H9 (cell line): ENCODE measurements at regions not wholly inside any gene's neighbourhood (a gene's known extent, or its start where the extent isn't known, plus 50 kb on each side); places are given as distances from the start of the nearest gene placed in this dataset.

Experiments
- DNase-seq: peaks from one replicate; pipeline ENCODE4 v3.0.0-alpha.2; 2017
- H2AFZ ChIP-seq: one replicate; pipeline ENCODE4 v1.6.1; 2013; ENCODE audit warnings: mild to moderate bottlenecking, low read length, control low read depth, moderate library complexity
- H2AK5ac ChIP-seq: 2 replicates; pipeline ENCODE4 v1.6.1; 2013; ENCODE audit warnings: low read length, control low read depth, mixed read lengths; ENCODE audit not compliant: insufficient read length
- H2BK120ac ChIP-seq: one replicate; pipeline ENCODE4 v1.6.1; 2013; ENCODE audit warnings: low read depth, mild to moderate bottlenecking, low read length, control low read depth, inconsistent platforms; ENCODE audit not compliant: poor library complexity, severe bottlenecking
- H2BK12ac ChIP-seq: 2 replicates; pipeline ENCODE4 v1.6.1; 2013; ENCODE audit warnings: low read length, control low read depth, mixed read lengths, low read depth; ENCODE audit not compliant: insufficient read length
- H2BK15ac ChIP-seq: 2 replicates; pipeline ENCODE4 v1.6.1; 2013; ENCODE audit warnings: low read depth, low read length, control low read depth
- H2BK20ac ChIP-seq: one replicate; pipeline ENCODE4 v1.6.1; 2013; ENCODE audit warnings: low read depth, mild to moderate bottlenecking, low read length, control low read depth, inconsistent platforms; ENCODE audit not compliant: poor library complexity, severe bottlenecking
- H2BK5ac ChIP-seq: 2 replicates; pipeline ENCODE4 v1.6.1; 2013; ENCODE audit warnings: low read length, control low read depth, mixed read lengths; ENCODE audit not compliant: insufficient read length
- H3K14ac ChIP-seq: 2 replicates; pipeline ENCODE4 v1.6.1; 2013; ENCODE audit warnings: low read length, control low read depth; ENCODE audit not compliant: insufficient read depth
- H3K18ac ChIP-seq: 2 replicates; pipeline ENCODE4 v1.6.1; 2013; ENCODE audit warnings: low read depth, mild to moderate bottlenecking, mixed read lengths, low read length, control low read depth; ENCODE audit not compliant: insufficient read length
- H3K23ac ChIP-seq: 2 replicates; pipeline ENCODE4 v1.6.1; 2013; ENCODE audit warnings: low read length, control low read depth, mixed read lengths, low read depth; ENCODE audit not compliant: insufficient read length
- H3K23me2 ChIP-seq: 2 replicates; pipeline ENCODE4 v1.6.1; 2013; ENCODE audit warnings: low read depth, mild to moderate bottlenecking, mixed read lengths, low read length, control low read depth; ENCODE audit not compliant: insufficient read length, poor library complexity, severe bottlenecking
- H3K27ac ChIP-seq: 2 replicates; pipeline ENCODE4 v1.5.1; 2013; ENCODE audit warnings: low read length, control low read depth, mixed read lengths, low read depth; ENCODE audit not compliant: insufficient read length
- H3K27me3 ChIP-seq: 2 replicates; pipeline ENCODE4 v1.6.1; 2013; ENCODE audit warnings: low read length, control low read depth, inconsistent platforms; ENCODE audit not compliant: insufficient read depth
- H3K4ac ChIP-seq: 2 replicates; pipeline ENCODE4 v1.6.1; 2013; ENCODE audit warnings: low read depth, mild to moderate bottlenecking, control low read depth, inconsistent platforms, low read length, moderate library complexity
- H3K4me1 ChIP-seq: 2 replicates; pipeline ENCODE4 v1.6.1; 2013; ENCODE audit warnings: low read length, control low read depth, inconsistent platforms; ENCODE audit not compliant: insufficient read depth
- H3K4me2 ChIP-seq: 2 replicates; pipeline ENCODE4 v1.6.1; 2013; ENCODE audit warnings: low read length, control low read depth, mixed read lengths; ENCODE audit not compliant: insufficient read length, insufficient read depth
- H3K56ac ChIP-seq: 2 replicates; pipeline ENCODE4 v1.6.1; 2013; ENCODE audit warnings: low read depth, mild to moderate bottlenecking, mixed read lengths, low read length, control low read depth; ENCODE audit not compliant: insufficient read length
- H3K79me1 ChIP-seq: 2 replicates; pipeline ENCODE4 v1.6.1; 2013; ENCODE audit warnings: low read depth, mild to moderate bottlenecking, moderate library complexity, low read length, control low read depth, inconsistent platforms; ENCODE audit not compliant: insufficient read depth, poor library complexity, severe bottlenecking
- H3K79me2 ChIP-seq: 2 replicates; pipeline ENCODE4 v1.6.1; 2013; ENCODE audit warnings: low read length, control low read depth, inconsistent platforms; ENCODE audit not compliant: insufficient read depth
- H3K9ac ChIP-seq: 2 replicates; pipeline ENCODE4 v1.6.1; 2013; ENCODE audit warnings: low read length, control low read depth, mixed read lengths; ENCODE audit not compliant: insufficient read length; ENCODE audit errors: extremely low read depth
- H3K9me3 ChIP-seq: one replicate; pipeline ENCODE4 v1.6.1; 2013; ENCODE audit warnings: low read depth, low read length, inconsistent platforms; ENCODE audit not compliant: control insufficient read depth
- H3T11ph ChIP-seq: one replicate; pipeline ENCODE4 v1.6.1; 2013; ENCODE audit warnings: mild to moderate bottlenecking, low read length, control low read depth, inconsistent platforms
- H4K20me1 ChIP-seq: one replicate; pipeline ENCODE4 v1.6.1; 2013; ENCODE audit not compliant: control insufficient read depth, insufficient read length, insufficient read depth
- H4K5ac ChIP-seq: 2 replicates; pipeline ENCODE4 v1.6.1; 2013; ENCODE audit warnings: low read depth, mild to moderate bottlenecking, mixed read lengths, low read length, control low read depth; ENCODE audit not compliant: insufficient read length
- H4K8ac ChIP-seq: replicated peaks from 2 replicates; pipeline ENCODE4 v1.6.1; 2013; ENCODE audit warnings: low read length, control low read depth, mixed read lengths, low read depth; ENCODE audit not compliant: insufficient read length
- H4K91ac ChIP-seq: 2 replicates; pipeline ENCODE4 v1.6.1; 2013; ENCODE audit warnings: low read depth, mild to moderate bottlenecking, moderate library complexity, mixed read lengths, low read length, control low read depth; ENCODE audit not compliant: insufficient read length
- H3K27ac Mint-ChIP-seq, 3 experiments: 2 replicates in 2 of 3; 3 replicates in 1 of 3; pipeline ENCODE4 v1.8.0; 2020 to 2021; ENCODE audit warnings: mixed read lengths in 3 of 3, mild to moderate bottlenecking in 1 of 3, moderate library complexity in 1 of 3
- H3K27me3 Mint-ChIP-seq: 2 replicates; pipeline ENCODE4 v1.8.0; 2021; ENCODE audit warnings: low read depth, mild to moderate bottlenecking, moderate library complexity, mixed read lengths
- H3K36me3 Mint-ChIP-seq, 3 experiments: 2 replicates in 2 of 3; 3 replicates in 1 of 3; pipeline ENCODE4 v1.8.0; 2020 to 2021; ENCODE audit warnings: low read depth in 3 of 3, mixed read lengths in 3 of 3; ENCODE audit not compliant: insufficient read depth in 1 of 3
- H3K4me1 Mint-ChIP-seq, 2 experiments: 2 replicates each; pipeline ENCODE4 v1.8.0; 2020; ENCODE audit warnings: mixed read lengths in 2 of 2
- H3K4me3 Mint-ChIP-seq, 2 experiments: 2 replicates in 1 of 2; 3 replicates in 1 of 2; pipeline ENCODE4 v1.8.0; 2020 to 2021; ENCODE audit warnings: mild to moderate bottlenecking in 2 of 2, mixed read lengths in 2 of 2, moderate library complexity in 1 of 2
- H3K9me3 Mint-ChIP-seq, 2 experiments: 2 replicates in 1 of 2; 3 replicates in 1 of 2; pipeline ENCODE4 v1.8.0; 2020; ENCODE audit warnings: mild to moderate bottlenecking in 2 of 2, mixed read lengths in 2 of 2, moderate library complexity in 1 of 2
- CTCF ChIP-seq: fragments of 200-600 bp; sonication (generic); conservative IDR thresholded peaks from 3 replicates; pipeline ENCODE4 v1.8.0; 2021; ENCODE audit warnings: antibody characterized with exemption, mild to moderate bottlenecking
- WGBS: extraction: QIAGEN DNeasy Blood & Tissue Kit; methylation state at CpG from one replicate; pipeline ENCODE4 v1.1.7; 2013; ENCODE audit warnings: missing lambda C conversion rate, low lambda C conversion rate, mixed read lengths; ENCODE audit not compliant: insufficient read length; ENCODE audit errors: extremely low coverage; 5-methylcytosine and 5-hydroxymethylcytosine counted together

- no peak for DNase-seq
- H3K27ac Mint-ChIP-seq, result no peak overlapping the region
These were observed 109.0 kb upstream of the ACSL4 start for GRCh38 chrX:109841869-109842579.

More at GRCh38 chrX:109841869-109842579, 109.0 kb upstream of the ACSL4 start:
- Histone ChIP-seq H3K9me3 (no peaks in the 10 kb centered on the region), H3K9ac (no peak overlapping the region), H3K23me2 (no peaks in the 10 kb centered on the region), H2AFZ (no peak overlapping the region), H2BK15ac (no peak overlapping the region), H3K79me2 (no peaks in the 10 kb centered on the region), H4K91ac (no peak overlapping the region), H4K20me1 (no peaks in the 10 kb centered on the region), H2BK120ac (no peak overlapping the region), H3K27ac (no peak overlapping the region), H3K79me1 (no peaks in the 10 kb centered on the region), H2BK20ac (no peak overlapping the region), H3K56ac (no peak overlapping the region), H4K8ac (no peak overlapping the region), H2BK5ac (no peak overlapping the region), H3K4ac (no peak overlapping the region), H3K4me1 (no peaks in the 10 kb centered on the region; the same call in 1 of the 2 replicates), H3K23ac (no peak overlapping the region), H2BK12ac (no peak overlapping the region), H3K4me2 (no peak overlapping the region), H4K5ac (no peak overlapping the region), H3T11ph (no peak overlapping the region), H3K14ac (no peak overlapping the region), H3K18ac (no peak overlapping the region), H3K27me3 (no peaks in the 10 kb centered on the region), H2AK5ac (no peak overlapping the region)
- no peak for TF ChIP-seq CTCF
- Mint-ChIP-seq H3K27me3 (no peaks in the 10 kb centered on the region; the same call in 1 of the 2 replicates), H3K9me3 (no peaks in the 10 kb centered on the region), H3K36me3 (no peaks in the 10 kb centered on the region), H3K4me3 (no peak overlapping the region), H3K4me1 (no peaks in the 10 kb centered on the region)
- no CpG with 5 or more reads among the region's 4 CpGs for WGBS
